ENCODE measurements at regions not wholly inside any gene's neighbourhood (a gene's known extent, or its start where the extent isn't known, plus 50 kb on each side); places are given as distances from the start of the nearest gene placed in this dataset.

DNA sequence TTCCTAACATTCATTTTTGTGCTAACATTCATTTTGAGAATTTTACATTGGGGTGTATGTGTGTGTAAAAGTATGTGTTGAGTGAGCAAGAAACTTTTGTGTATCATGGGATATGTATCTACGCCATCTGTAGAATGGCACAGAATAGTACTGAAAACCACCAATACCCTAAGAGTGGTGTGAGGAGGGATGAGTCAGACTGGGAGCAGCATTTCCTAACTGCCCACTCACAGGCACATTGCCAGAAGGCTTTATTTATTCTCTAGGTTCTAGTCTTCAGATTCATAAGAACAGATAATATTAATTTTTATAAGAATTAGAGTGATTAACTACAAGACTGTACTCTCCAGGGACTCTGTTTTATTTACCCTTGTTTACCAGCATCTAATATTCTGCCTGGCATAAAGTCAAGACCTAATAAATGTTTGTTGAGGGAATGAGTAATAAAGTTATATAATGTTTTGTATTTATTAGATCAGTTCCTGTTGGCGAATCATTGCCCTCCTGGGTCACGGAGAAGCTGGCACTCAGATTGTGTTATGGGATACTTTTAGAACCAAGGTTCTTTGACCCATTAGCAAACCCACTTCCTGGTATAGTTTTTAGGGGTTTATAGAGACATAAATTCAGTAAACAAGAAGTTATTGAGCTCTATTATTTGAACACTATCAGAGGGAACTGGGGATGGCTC is 159.1 kb upstream of the PPP2R2B start:
- no peak for DNase-seq

DNA sequence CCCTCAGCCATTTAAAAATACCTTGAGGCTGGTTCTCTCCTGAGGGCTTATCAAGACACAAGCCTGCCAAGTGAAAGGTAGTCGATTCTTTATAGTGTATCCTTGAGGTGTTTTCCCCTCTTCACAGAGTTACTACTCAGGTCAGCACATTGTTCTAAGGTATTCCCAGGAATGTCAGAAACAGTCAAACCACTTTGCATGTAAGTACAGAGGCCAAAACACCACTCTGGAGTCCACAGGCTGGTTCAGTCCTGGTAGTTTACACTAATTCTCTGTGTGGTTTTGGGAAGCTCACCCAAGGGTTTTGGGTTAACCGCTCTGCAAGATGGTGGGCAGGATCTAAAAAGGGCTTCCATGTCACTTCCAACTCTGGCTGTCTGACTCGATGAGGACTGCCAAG is 162.3 kb upstream of the PPP2R2B start:
- DNase-seq, result no peak

DNA sequence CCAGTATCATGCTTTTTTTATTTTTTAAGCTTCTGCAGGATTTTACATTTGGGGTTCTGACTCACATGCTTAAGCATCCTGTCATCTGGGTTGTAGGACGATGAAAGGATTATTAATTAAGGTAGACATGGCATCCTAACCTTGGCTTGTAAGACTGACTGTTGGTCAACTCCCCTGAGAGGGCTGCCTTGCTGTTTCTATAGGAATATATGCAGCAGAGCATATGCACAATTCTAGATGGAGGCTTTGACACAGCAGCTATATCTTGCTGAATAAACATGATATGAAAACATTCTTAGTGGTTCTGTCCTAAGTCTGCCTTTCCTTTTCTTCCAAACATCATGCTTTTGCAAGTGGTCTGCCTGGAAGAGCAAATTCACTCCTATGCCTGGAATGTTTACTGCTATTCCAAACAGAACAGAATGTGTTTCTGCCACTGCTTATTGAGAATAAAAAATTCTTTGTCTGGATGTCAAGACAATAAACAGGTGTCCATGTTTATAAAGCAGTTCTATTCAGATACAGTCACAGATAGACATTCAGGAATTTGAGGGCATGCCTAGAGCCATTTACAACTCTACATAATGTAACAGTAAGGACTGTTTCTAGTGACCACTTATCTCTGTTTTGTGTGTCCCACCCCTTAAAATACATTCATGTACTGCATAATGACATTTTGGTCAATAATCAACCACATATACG is 166.2 kb upstream of the PPP2R2B start:
- no peak for DNase-seq

DNA sequence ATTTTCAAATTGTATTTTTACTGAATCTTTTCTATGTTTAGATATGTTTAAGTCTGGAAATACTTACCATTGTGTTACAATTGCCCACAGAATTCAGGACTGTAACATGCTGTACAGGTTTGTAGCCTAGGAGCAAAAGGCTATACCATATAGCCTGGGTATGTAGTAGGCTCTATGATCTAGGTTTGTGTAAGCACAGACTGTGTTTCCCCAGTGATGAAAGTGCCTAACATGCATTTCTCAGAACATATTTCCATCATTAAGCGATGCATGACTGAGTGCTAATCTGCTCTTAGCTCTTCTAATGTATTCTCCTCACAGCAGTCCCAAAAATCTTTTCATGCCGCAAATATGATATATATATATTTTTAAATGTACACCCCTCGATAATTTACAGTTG is 166.7 kb upstream of the PPP2R2B start:
- no peak for DNase-seq

- DNase-seq, result no peak
Observed at GRCh38 chr5:147046281-147046680, 167.7 kb upstream of the PPP2R2B start.

DNA sequence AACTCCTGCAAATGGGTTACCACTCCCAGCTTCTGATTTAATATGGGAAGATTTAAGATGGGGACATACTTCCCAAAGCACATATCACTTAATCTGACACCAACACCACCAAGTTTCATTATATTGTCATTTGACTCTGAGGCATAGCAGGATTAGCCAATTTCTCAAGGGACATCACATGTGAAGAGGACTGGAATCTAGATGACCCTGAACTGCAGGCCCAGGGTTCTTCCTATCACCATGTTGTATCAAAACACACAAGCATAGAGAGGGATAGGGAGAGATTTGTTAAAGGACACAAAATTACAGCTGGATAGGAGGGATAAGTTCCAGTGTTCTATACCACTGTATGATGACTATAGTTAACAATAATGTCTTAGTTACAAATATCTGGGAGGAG is 168.3 kb upstream of the PPP2R2B start:
- no peak for DNase-seq

DNA sequence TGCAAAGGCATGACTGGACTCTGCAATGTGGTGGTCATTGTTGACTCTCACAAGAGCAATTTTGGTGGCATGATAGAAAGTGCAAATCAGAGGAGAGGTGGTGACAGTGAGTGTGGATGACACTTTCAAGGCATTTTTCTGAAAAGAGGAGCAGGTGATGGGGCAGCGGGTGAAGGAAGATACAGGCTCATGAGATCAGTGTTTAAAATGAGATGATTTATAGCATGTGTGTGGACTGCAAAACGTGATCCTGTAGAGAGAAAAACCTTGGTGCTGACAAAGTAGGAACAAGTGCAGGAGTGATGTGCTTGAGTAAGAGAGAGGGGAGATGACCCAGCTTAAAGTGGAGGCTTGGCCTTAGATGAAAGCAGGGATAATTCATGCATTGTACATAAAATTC is 171.2 kb upstream of the PPP2R2B start:
- no peak for DNase-seq

DNA sequence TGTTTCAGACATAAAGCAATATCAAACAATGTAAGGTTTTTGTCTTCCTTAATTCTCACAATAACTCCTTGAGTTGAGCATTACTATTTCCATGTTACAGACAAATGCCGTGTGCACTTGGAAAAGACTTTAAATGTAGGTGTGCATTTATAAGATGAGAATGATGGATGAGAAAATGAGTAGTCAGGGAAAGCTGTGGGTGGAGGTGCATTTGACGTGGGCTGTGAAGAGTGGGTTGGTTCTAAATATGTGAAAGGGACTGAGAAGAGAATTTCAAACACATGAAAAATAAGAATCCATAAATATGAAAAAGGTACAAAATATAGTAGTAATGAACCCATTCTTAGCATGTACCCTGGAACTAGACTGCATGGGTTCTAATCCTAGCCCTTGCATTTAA is 171.6 kb upstream of the PPP2R2B start:
- DNase-seq, result no peak

- DNase-seq, result peak; percentile 5
Observed at GRCh38 chr5:147051193-147051592, 172.6 kb upstream of the PPP2R2B start.

- no peak for DNase-seq
Observed at GRCh38 chr5:147052519-147052918, 174.0 kb upstream of the PPP2R2B start.

DNA sequence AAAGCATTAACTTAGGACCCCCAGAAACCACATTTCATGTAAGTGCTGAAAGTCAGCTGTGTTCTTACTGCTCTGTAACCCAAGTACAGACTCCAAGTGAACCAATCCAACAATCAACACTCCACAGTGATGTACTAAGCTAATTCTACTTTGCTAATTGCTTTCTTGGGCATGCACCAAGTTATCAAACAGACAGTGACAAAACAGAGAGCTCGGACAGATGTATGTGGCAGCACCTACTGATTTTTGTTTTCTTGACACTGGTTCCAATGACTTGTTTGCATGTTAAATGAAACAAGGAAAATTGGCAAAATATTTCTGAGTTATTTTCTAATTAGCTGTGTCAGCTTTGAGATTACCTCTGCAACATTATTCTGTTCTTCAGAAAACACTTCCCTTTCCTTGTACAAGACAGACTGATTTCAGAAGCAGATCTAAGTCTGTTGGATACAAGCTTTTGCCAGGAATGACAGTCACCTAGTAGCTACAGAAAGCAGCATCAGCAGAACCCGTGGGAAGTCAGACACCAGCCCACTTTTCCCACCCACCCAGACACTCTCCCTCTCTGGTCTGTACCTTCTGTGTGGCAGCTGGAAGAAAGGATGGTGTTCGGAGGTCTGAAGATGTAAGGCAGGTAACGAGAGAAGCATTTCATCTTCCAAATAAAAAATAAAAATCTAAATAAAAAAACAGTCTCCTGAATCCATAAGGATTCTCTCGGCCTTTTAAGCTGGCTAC is 176.7 kb upstream of the PPP2R2B start:
- DNase-seq, result no peak

- no peak for DNase-seq
Observed at GRCh38 chr5:147055850-147056566, 177.5 kb upstream of the PPP2R2B start.

- DNase-seq, result no peak
Observed at GRCh38 chr5:147057051-147057450, 177.8 kb upstream of the STK32A start.

GRCh38 chr5:147061431-147061830 is 173.4 kb upstream of the STK32A start:
- DNase-seq, result no peak

GRCh38 chr5:147062427-147062826 is 172.4 kb upstream of the STK32A start:
- no peak for DNase-seq

GRCh38 chr5:147063943-147064342 is 170.9 kb upstream of the STK32A start:
- no peak for DNase-seq

DNA sequence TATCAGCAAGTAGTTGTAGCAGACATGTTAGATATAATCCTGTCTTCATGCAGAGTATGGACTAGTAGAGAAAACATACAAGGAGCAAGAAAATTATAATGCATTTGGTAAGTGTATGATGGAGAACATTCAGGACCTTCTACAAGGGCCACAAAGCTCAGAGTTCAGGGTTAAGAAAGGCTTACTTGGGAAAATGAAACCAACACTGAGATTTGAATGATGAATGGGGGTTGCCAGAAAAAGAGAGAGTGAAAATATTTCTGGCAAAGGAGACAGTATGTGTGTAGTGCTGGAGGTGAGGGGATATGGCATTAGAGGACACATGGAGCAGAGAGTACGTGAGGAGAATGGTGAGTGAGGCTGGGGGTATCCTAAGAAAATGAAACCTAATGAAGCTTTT is 169.8 kb upstream of the STK32A start:
- no peak for DNase-seq

DNA sequence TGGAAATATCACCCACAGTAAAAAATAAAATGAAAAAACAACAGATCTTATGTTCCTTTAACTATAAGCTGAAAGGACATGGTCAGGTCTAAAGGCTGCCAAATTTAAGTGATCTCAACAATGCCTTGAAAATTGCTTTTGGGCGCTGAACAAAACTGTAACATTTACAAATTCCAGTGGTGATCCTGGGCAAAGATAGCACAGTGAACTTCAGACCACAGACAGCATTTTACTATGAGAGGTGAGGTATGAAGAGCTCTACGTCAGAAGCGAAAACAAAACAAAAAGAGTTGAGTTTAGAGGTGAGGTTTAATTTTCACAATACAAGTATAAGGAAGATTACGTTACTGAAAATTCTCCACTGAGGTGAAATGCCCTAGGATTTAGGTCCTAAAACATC is 165.8 kb upstream of the STK32A start:
- DNase-seq, result no peak

GRCh38 chr5:147072622-147073021 is 162.2 kb upstream of the STK32A start:
- DNase-seq, result no peak

DNA sequence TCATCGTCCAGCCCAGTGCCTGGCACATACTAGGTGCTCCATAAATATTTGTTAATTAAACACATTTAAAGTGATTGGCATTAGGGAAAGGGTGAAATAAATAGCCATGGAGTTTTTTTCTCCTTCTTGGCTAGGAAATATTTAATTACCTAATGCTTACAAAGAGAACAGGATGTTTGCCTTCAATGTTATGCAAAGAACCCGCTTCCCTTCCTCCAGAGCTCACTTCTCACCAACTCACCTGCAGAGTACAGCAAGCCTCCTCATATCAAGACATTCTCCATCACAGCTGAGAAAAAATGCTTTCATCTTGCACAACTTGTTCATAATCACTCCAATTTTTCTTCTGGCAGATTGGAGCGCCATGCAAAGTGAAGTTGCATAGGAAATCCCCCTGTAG is 161.7 kb upstream of the STK32A start:
- DNase-seq, result no peak

DNA sequence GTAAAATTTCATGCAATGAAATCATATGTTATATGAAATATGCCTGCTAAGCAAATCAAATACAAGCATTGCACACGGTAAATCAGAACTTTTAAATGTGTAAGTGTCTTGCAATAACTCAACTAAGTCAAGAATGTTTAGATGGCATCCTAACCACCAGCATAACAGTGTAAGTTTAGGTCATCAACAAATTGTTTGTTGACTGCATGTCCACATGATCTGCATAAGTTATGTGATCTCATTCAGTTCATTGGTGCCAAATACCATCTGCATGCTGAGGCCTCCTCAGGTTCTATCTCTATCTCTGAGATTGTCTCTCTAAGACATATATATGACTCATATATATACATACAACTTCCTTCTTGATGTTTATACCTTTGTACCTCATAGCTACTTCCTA is 159.6 kb upstream of the STK32A start:
- DNase-seq, result no peak

GRCh38 chr5:147080391-147080790 is 154.4 kb upstream of the STK32A start:
- no peak for DNase-seq

- no peak for DNase-seq
Observed at GRCh38 chr5:147081311-147081764, 153.5 kb upstream of the STK32A start.

Measured in fibroblast of skin of abdomen (primary cell).